Keratinocyte (primary cell): ENCODE measurements at regions not wholly inside any gene's neighbourhood (a gene's known extent, or its start where the extent isn't known, plus 50 kb on each side); places are given as distances from the start of the nearest gene placed in this dataset.

Source experiments
- DNase-seq: peaks from one replicate; pipeline ENCODE4 v3.0.0-alpha.2; 2011; ENCODE audit warnings: low read depth, missing footprints, low spot score
- FAIRE-seq: peaks from 2 replicates; lab custom pipeline; 2011; peaks lifted over from hg19 to GRCh38; lab: Jason Lieb, UNC
- H2AFZ ChIP-seq: 2 replicates; pipeline ENCODE4 v1.6.0; 2012; ENCODE audit warnings: low read length, control low read depth, inconsistent platforms; ENCODE audit not compliant: control insufficient read depth
- H3K27ac ChIP-seq: 2 replicates; pipeline ENCODE4 v1.5.1; 2011; ENCODE audit warnings: low read length; ENCODE audit not compliant: control insufficient read depth, insufficient read depth
- H3K27me3 ChIP-seq: 3 replicates; pipeline ENCODE4 v1.6.0; 2011; ENCODE audit warnings: low read length; ENCODE audit not compliant: control insufficient read depth, insufficient read depth; ENCODE audit errors: extremely low read depth
- H3K36me3 ChIP-seq, 2 experiments: 2 replicates in 1 of 2; 3 replicates in 1 of 2; pipeline ENCODE4 v1.5.1; 2011; ENCODE audit warnings: low read length in 2 of 2, mild to moderate bottlenecking in 1 of 2; ENCODE audit not compliant: control insufficient read depth in 2 of 2, insufficient read depth in 2 of 2; ENCODE audit errors: extremely low read depth in 1 of 2
- H3K4me1 ChIP-seq: 3 replicates; pipeline ENCODE4 v1.5.1; 2011; ENCODE audit warnings: low read length; ENCODE audit not compliant: control insufficient read depth, insufficient read depth; ENCODE audit errors: extremely low read depth
- H3K4me2 ChIP-seq: 3 replicates; pipeline ENCODE4 v1.6.0; 2011; ENCODE audit warnings: low read depth, low read length; ENCODE audit not compliant: control insufficient read depth, insufficient read depth; ENCODE audit errors: extremely low read depth
- H3K4me3 ChIP-seq, 3 experiments: fragments of 200-600 bp in 1 of 3; sonication (generic) in 1 of 3; 2 replicates in 2 of 3; 3 replicates in 1 of 3; pipeline ENCODE4 v1.5.1; 2011 to 2016; ENCODE audit warnings: low read length in 3 of 3, mild to moderate bottlenecking in 3 of 3, control low read depth in 2 of 3, inconsistent platforms in 1 of 3, low read depth in 1 of 3, mixed read lengths in 1 of 3, mixed run types in 1 of 3, moderate library complexity in 1 of 3; ENCODE audit not compliant: control insufficient read depth in 2 of 3, insufficient read depth in 2 of 3; ENCODE audit errors: extremely low read depth in 1 of 3
- H3K79me2 ChIP-seq: 2 replicates; pipeline ENCODE4 v1.6.0; 2012; ENCODE audit warnings: low read length; ENCODE audit not compliant: control insufficient read depth, insufficient read depth
- H3K9ac ChIP-seq: 3 replicates; pipeline ENCODE4 v1.6.0; 2011; ENCODE audit warnings: low read length; ENCODE audit not compliant: control insufficient read depth, insufficient read depth; ENCODE audit errors: extremely low read depth
- H3K9me1 ChIP-seq: 3 replicates; pipeline ENCODE4 v1.6.0; 2011; ENCODE audit warnings: low read length; ENCODE audit not compliant: control insufficient read depth, insufficient read depth; ENCODE audit errors: extremely low read depth
- H3K9me3 ChIP-seq: 2 replicates; pipeline ENCODE4 v1.5.1; 2012; ENCODE audit warnings: low read depth, low read length; ENCODE audit not compliant: control insufficient read depth
- H4K20me1 ChIP-seq: 3 replicates; pipeline ENCODE4 v1.6.0; 2011; ENCODE audit warnings: low read length; ENCODE audit not compliant: control insufficient read depth, insufficient read depth; ENCODE audit errors: extremely low read depth
- EZH2 ChIP-seq: IDR thresholded peaks from one replicate; pipeline ENCODE4 v1.6.1; 2012; ENCODE audit warnings: inconsistent platforms, mild to moderate bottlenecking, low read length, moderate library complexity
- dilution Hi-C: fragments of 300-500 bp; cut with MboI; formaldehyde crosslinking; loops from one replicate; pipeline ENCODE4 v1.7.0; 2020; ENCODE audit warnings: low sequenced_read_pairs; ENCODE audit not compliant: extremely low pct_ligation_motif_present
- TF ChIP-seq, protein P1 (sequence below), 3 experiments: IDR thresholded peaks in 1 of 3; conservative IDR thresholded peaks in 1 of 3; optimal IDR thresholded peaks in 1 of 3; 2 replicates in 2 of 3; 3 replicates in 1 of 3; pipeline versions ENCODE3 to v1.5.1; 2011; ENCODE audit warnings: low read length in 3 of 3, mild to moderate bottlenecking in 3 of 3, moderate library complexity in 2 of 3, control low read depth in 1 of 3, inconsistent platforms in 1 of 3; ENCODE audit not compliant: insufficient read depth in 2 of 3; ENCODE audit errors: extremely low read depth in 1 of 3

GRCh38 chr10:23581906-23582450 lies 143.1 kb downstream of the OTUD1 start:
- Histone ChIP-seq H2AFZ (no peak overlapping the region), H3K9me1 (no peaks in the 10 kb centered on the region), H3K36me3 (no peaks in the 10 kb centered on the region), H3K27ac (no peak overlapping the region), H3K27me3 (no peaks in the 10 kb centered on the region), H3K4me3 (no peak overlapping the region), H3K9ac (no peak overlapping the region), H3K79me2 (no peaks in the 10 kb centered on the region), H3K9me3 (no peaks in the 10 kb centered on the region), H4K20me1 (no peaks in the 10 kb centered on the region), H3K4me1 (no peaks in the 10 kb centered on the region), H3K4me2 (no peak overlapping the region)
- DNase-seq (no peak), FAIRE-seq (no peak)
- TF ChIP-seq, protein P1, sequence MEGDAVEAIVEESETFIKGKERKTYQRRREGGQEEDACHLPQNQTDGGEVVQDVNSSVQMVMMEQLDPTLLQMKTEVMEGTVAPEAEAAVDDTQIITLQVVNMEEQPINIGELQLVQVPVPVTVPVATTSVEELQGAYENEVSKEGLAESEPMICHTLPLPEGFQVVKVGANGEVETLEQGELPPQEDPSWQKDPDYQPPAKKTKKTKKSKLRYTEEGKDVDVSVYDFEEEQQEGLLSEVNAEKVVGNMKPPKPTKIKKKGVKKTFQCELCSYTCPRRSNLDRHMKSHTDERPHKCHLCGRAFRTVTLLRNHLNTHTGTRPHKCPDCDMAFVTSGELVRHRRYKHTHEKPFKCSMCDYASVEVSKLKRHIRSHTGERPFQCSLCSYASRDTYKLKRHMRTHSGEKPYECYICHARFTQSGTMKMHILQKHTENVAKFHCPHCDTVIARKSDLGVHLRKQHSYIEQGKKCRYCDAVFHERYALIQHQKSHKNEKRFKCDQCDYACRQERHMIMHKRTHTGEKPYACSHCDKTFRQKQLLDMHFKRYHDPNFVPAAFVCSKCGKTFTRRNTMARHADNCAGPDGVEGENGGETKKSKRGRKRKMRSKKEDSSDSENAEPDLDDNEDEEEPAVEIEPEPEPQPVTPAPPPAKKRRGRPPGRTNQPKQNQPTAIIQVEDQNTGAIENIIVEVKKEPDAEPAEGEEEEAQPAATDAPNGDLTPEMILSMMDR (optimal IDR thresholded peaks at IDR 0.05 in 1 of 3, IDR thresholded peaks at IDR 0.05 in 1 of 3, conservative IDR thresholded peaks at IDR 0.05 in 1 of 3; ENCODE audit: extremely low read depth in 1 of 3, insufficient read depth in 2 of 3, low read length in 3 of 3) = no peak
- no peak for TF ChIP-seq EZH2
- dilution Hi-C loops = no loop called here

DNA sequence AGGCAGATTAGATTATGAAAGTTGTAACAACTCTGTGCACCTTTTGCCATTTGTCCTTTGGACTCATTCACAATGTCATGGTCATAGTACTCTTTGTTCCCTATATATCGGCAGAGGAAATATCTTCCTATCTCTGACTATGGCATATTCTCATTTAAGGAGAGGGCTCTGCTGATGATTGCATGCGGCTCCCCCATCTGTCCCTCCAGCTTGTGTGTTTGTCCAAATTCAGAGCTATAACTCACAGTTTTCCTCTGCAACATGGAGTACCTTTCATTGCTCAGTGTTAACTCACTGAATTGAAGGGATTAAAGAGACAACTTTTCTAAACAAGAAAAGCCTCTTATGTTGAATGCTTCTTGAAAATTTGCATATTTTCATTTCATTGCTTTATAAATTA lies 145.5 kb downstream of the OTUD1 start:
- Histone ChIP-seq H4K20me1 (no peaks in the 10 kb centered on the region), H2AFZ (no peak overlapping the region), H3K9ac (no peak overlapping the region), H3K9me3 (no peaks in the 10 kb centered on the region), H3K9me1 (no peaks in the 10 kb centered on the region), H3K4me3 (no peak overlapping the region), H3K4me2 (no peak overlapping the region), H3K27me3 (no peaks in the 10 kb centered on the region), H3K79me2 (no peaks in the 10 kb centered on the region), H3K4me1 (no peaks in the 10 kb centered on the region), H3K27ac (no peak overlapping the region), H3K36me3 (no peaks in the 10 kb centered on the region)
- TF ChIP-seq, protein P1 (optimal IDR thresholded peaks at IDR 0.05 in 1 of 3, IDR thresholded peaks at IDR 0.05 in 1 of 3, conservative IDR thresholded peaks at IDR 0.05 in 1 of 3; ENCODE audit: extremely low read depth in 1 of 3, insufficient read depth in 2 of 3, low read length in 3 of 3) = no peak
- TF ChIP-seq EZH2 = no peak
- no peak for FAIRE-seq
- dilution Hi-C loops = no loop called here
- DNase-seq = no peak
